Testis (tissue), 2 donors: ENCODE measurements at regions not wholly inside any gene's neighbourhood (a gene's known extent, or its start where the extent isn't known, plus 50 kb on each side); places are given as distances from the start of the nearest gene placed in this dataset.

Source experiments
- CTCF ChIP-seq, 3 experiments: fragments of 450-650 bp in 2 of 3; fragments of 200-600 bp in 1 of 3; sonication (generic) in 1 of 3; IDR thresholded peaks; one replicate each; pipeline ENCODE4 v1.5.1; 2016 to 2019; ENCODE audit warnings: antibody characterized with exemption in 3 of 3, mild to moderate bottlenecking in 2 of 3, moderate library complexity in 1 of 3
- POLR2A ChIP-seq: fragments of 450-650 bp; IDR thresholded peaks from one replicate; pipeline ENCODE4 v1.6.1; 2017; ENCODE audit warnings: antibody characterized with exemption, mild to moderate bottlenecking, moderate library complexity

- TF ChIP-seq CTCF (IDR thresholded peaks at IDR 0.05) (no peak), POLR2A (no peak)
Observed at GRCh38 chr11:70610566-70611565, 212.5 kb downstream of the CTTN start.
